Endothelial cell of umbilical vein (primary cell): ENCODE measurements at regions not wholly inside any gene's neighbourhood (a gene's known extent, or its start where the extent isn't known, plus 50 kb on each side); places are given as distances from the start of the nearest gene placed in this dataset.

Experiments used
- BruUV-seq: library from RNA; stranded (reverse); fragments of 400-500 nt; replicated peaks from 2 replicates; lab custom pipeline; 2021; lab: Mats Ljungman, UMichigan
- CTCF ChIA-PET: fragments of 300-600, 350-600 bp; sonication (Branson Sonifier 250); formaldehyde crosslinking; loops from one replicate; lab custom pipeline; 2021; ENCODE audit warnings: antibody characterized with exemption, inconsistent platforms; lab: Charles Lee
- POLR2A ChIA-PET: fragments of 300-600, 350-600 bp; sonication (Branson Sonifier 250); formaldehyde crosslinking; loops from one replicate; lab custom pipeline; 2021; ENCODE audit warnings: antibody characterized with exemption, inconsistent platforms; lab: Charles Lee
- DNase-seq: peaks from one replicate; pipeline ENCODE4 v3.0.0-alpha.2; 2011; ENCODE audit warnings: low read depth, low spot score
- FAIRE-seq: peaks from 2 replicates; lab custom pipeline; 2011; peaks lifted over from hg19 to GRCh38; lab: Jason Lieb, UNC
- H2AFZ ChIP-seq: 2 replicates; pipeline ENCODE4 v1.6.0; 2012; ENCODE audit warnings: low read depth, low read length, control low read depth, inconsistent platforms
- H3K27ac ChIP-seq: 2 replicates; pipeline ENCODE4 v1.5.1; 2011; ENCODE audit warnings: low read depth, mild to moderate bottlenecking, control low read depth, low read length, moderate library complexity; ENCODE audit not compliant: insufficient read depth
- H3K27me3 ChIP-seq, 2 experiments: 2 replicates each; pipeline versions ENCODE4 v1.6.0 to v1.6.1; 2011; ENCODE audit warnings: low read length in 2 of 2, mixed read lengths in 1 of 2; ENCODE audit not compliant: control insufficient read depth in 2 of 2, insufficient read depth in 2 of 2
- H3K36me3 ChIP-seq, 2 experiments: 2 replicates in 1 of 2; 3 replicates in 1 of 2; pipeline ENCODE4 v1.5.1; 2011; ENCODE audit warnings: low read length in 2 of 2, mild to moderate bottlenecking in 1 of 2, moderate library complexity in 1 of 2; ENCODE audit not compliant: control insufficient read depth in 2 of 2, insufficient read depth in 2 of 2; ENCODE audit errors: extremely low read depth in 1 of 2
- H3K4me1 ChIP-seq: 3 replicates; pipeline ENCODE4 v1.5.1; 2011; ENCODE audit warnings: mild to moderate bottlenecking, low read length; ENCODE audit not compliant: control insufficient read depth, insufficient read depth; ENCODE audit errors: extremely low read depth
- H3K4me2 ChIP-seq: 2 replicates; pipeline ENCODE4 v1.6.1; 2011; ENCODE audit warnings: low read length, control low read depth, mixed read lengths; ENCODE audit not compliant: insufficient read depth
- H3K4me3 ChIP-seq, 3 experiments: fragments of 200-600 bp in 1 of 3; sonication (generic), shearing (Covaris generic) in 1 of 3; replicated peaks in 1 of 3; 2 replicates each; pipeline ENCODE4 v1.5.1; 2011 to 2016; ENCODE audit warnings: control low read depth in 3 of 3, low read length in 3 of 3, mild to moderate bottlenecking in 2 of 3, inconsistent platforms in 1 of 3, low read depth in 1 of 3, moderate library complexity in 1 of 3; ENCODE audit not compliant: insufficient read depth in 1 of 3
- H3K79me2 ChIP-seq: 2 replicates; pipeline ENCODE4 v1.6.0; 2012; ENCODE audit warnings: low read length, inconsistent platforms; ENCODE audit not compliant: control insufficient read depth, insufficient read depth
- H3K9ac ChIP-seq: replicated peaks from 2 replicates; pipeline ENCODE3; 2011; ENCODE audit warnings: low read length, control low read depth; ENCODE audit not compliant: insufficient read depth; ENCODE audit errors: extremely low read depth
- H3K9me1 ChIP-seq: replicated peaks from 3 replicates; pipeline ENCODE4 v1.6.0; 2011; ENCODE audit warnings: mild to moderate bottlenecking, low read length; ENCODE audit not compliant: control insufficient read depth, insufficient read depth; ENCODE audit errors: extremely low read depth
- H3K9me3 ChIP-seq: replicated peaks from 2 replicates; pipeline ENCODE4 v1.5.1; 2012; ENCODE audit warnings: low read length, inconsistent platforms; ENCODE audit not compliant: control insufficient read depth, insufficient read depth
- H4K20me1 ChIP-seq: replicated peaks from 2 replicates; pipeline ENCODE3; 2011; ENCODE audit warnings: mild to moderate bottlenecking, low read length; ENCODE audit not compliant: control insufficient read depth, insufficient read depth; ENCODE audit errors: extremely low read depth
- EZH2 ChIP-seq: IDR thresholded peaks from 2 replicates; pipeline ENCODE4 v1.6.1; 2012; ENCODE audit warnings: borderline replicate concordance, low read depth, mild to moderate bottlenecking, moderate library complexity, low read length, inconsistent platforms; ENCODE audit not compliant: severe bottlenecking
- FOS ChIP-seq: IDR thresholded peaks from 2 replicates; pipeline ENCODE4 v1.6.1; 2011; ENCODE audit warnings: mild to moderate bottlenecking, low read length, moderate library complexity, borderline replicate concordance; ENCODE audit not compliant: insufficient read depth
- GATA2 ChIP-seq: IDR thresholded peaks from 2 replicates; pipeline ENCODE4 v1.7.0; 2011; ENCODE audit warnings: low read depth, mild to moderate bottlenecking, moderate library complexity, mixed read lengths, low read length; ENCODE audit not compliant: insufficient read length, insufficient read depth
- JUN ChIP-seq: IDR thresholded peaks from 2 replicates; pipeline ENCODE4 v1.6.1; 2011; ENCODE audit warnings: borderline replicate concordance, low read depth; ENCODE audit not compliant: insufficient read length, insufficient read depth
- MYC ChIP-seq: IDR thresholded peaks from one replicate; pipeline ENCODE4 v1.6.1; 2011; ENCODE audit warnings: mild to moderate bottlenecking, low read depth, low read length
- POLR2A ChIP-seq: IDR thresholded peaks from 2 replicates; pipeline ENCODE4 v1.6.1; 2012; ENCODE audit warnings: low read depth, mild to moderate bottlenecking, control low read depth, low read length
- POLR2AphosphoS5 ChIP-seq: IDR thresholded peaks from 2 replicates; pipeline ENCODE4 v1.6.1; 2012; ENCODE audit warnings: low read depth, mild to moderate bottlenecking, control low read depth, low read length, moderate library complexity; ENCODE audit not compliant: insufficient read depth
- dilution Hi-C: fragments of 300-500 bp; cut with MboI; formaldehyde crosslinking; loops from one replicate; pipeline ENCODE4 v1.15.0; 2019; ENCODE audit warnings: low sequenced_read_pairs; ENCODE audit not compliant: extremely low pct_ligation_motif_present
- intact Hi-C: fragments of 100-400 bp; cut with micrococcal nuclease; formaldehyde crosslinking; loops from one replicate; pipeline ENCODE4 v1.10.0; 2022
- TF ChIP-seq, protein P1 (sequence below): IDR thresholded peaks from 2 replicates; pipeline ENCODE4 v1.6.1; 2011; ENCODE audit not compliant: insufficient read depth, insufficient read length
- TF ChIP-seq, protein P2 (sequence below), 2 donors: IDR thresholded peaks; 1 replicate in 1 of 2; 2 replicates in 1 of 2; pipeline ENCODE4 v1.5.1; 2011; ENCODE audit warnings: low read length in 2 of 2, mild to moderate bottlenecking in 2 of 2, moderate library complexity in 2 of 2, control low read depth in 1 of 2, inconsistent platforms in 1 of 2, low read depth in 1 of 2; ENCODE audit not compliant: insufficient read depth in 1 of 2; ENCODE audit errors: extremely low read depth in 1 of 2

DNA sequence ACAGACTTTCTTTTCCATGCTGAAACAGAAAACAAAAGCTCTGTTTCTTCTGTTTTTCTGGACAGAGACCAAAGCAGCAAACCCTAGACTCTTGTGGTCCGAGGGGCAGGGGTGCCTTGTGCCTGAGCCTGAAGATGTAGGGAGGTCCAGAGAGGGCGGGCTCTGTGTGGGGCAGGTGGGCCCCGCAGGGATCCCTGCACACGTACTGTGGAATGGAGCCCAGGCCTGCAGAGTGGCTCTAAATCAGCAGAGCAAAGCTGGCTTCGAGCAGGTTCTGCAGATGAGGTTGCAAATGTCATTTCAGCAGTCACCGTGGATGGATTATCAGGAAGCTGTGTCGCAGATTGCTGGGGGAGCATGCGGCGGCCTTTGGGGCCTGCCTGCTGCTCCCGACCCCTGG lies 438.6 kb downstream of the RNF144A start:
- CTCF ChIA-PET, result no interaction called here
- no peaks in the 10 kb centered on the region for H3K36me3 ChIP-seq
- POLR2A ChIA-PET, result no interaction called here
- no peaks in the 10 kb centered on the region for H3K4me1 ChIP-seq
- H4K20me1 ChIP-seq, result no peaks in the 10 kb centered on the region
- no peak overlapping the region for H3K27ac ChIP-seq
- no peak overlapping the region for H2AFZ ChIP-seq
- FAIRE-seq, result no peak
- dilution Hi-C loops, result no loop called here
- H3K79me2 ChIP-seq, result no peaks in the 10 kb centered on the region
- H3K9ac ChIP-seq, result no peak overlapping the region
- TF ChIP-seq, protein P1, sequence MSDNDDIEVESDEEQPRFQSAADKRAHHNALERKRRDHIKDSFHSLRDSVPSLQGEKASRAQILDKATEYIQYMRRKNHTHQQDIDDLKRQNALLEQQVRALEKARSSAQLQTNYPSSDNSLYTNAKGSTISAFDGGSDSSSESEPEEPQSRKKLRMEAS, result no peak
- TF ChIP-seq POLR2A (no peak), EZH2 (no peak), JUN (no peak), FOS (no peak), MYC (no peak), POLR2AphosphoS5 (no peak), GATA2 (no peak)
- TF ChIP-seq, protein P2, sequence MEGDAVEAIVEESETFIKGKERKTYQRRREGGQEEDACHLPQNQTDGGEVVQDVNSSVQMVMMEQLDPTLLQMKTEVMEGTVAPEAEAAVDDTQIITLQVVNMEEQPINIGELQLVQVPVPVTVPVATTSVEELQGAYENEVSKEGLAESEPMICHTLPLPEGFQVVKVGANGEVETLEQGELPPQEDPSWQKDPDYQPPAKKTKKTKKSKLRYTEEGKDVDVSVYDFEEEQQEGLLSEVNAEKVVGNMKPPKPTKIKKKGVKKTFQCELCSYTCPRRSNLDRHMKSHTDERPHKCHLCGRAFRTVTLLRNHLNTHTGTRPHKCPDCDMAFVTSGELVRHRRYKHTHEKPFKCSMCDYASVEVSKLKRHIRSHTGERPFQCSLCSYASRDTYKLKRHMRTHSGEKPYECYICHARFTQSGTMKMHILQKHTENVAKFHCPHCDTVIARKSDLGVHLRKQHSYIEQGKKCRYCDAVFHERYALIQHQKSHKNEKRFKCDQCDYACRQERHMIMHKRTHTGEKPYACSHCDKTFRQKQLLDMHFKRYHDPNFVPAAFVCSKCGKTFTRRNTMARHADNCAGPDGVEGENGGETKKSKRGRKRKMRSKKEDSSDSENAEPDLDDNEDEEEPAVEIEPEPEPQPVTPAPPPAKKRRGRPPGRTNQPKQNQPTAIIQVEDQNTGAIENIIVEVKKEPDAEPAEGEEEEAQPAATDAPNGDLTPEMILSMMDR (IDR thresholded peaks at IDR 0.05; ENCODE audit: extremely low read depth in 1 of 2, insufficient read depth in 1 of 2, low read depth in 1 of 2, low read length in 2 of 2), result no peak
- H3K4me3 ChIP-seq, result no peak overlapping the region
- H3K27me3 ChIP-seq, result no peaks in the 10 kb centered on the region
- no TSS peak for BruUV-seq
- no peak overlapping the region for H3K4me2 ChIP-seq
- DNase-seq, result no peak
- intact Hi-C loops, result no loop called here
- H3K9me1 ChIP-seq, result no peaks in the 10 kb centered on the region
- H3K9me3 ChIP-seq, result peaks cover 9% of the 10 kb centered on the region
